SU-DHL-6 (cell line): ENCODE measurements at regions not wholly inside any gene's neighbourhood (a gene's known extent, or its start where the extent isn't known, plus 50 kb on each side); places are given as distances from the start of the nearest gene placed in this dataset.

Experiments
- H2AFZ ChIP-seq: fragments of 200-600 bp; sonication (generic); 2 replicates; pipeline ENCODE4 v1.6.1; 2014; ENCODE audit warnings: low read depth, mild to moderate bottlenecking, moderate library complexity, mixed read lengths, antibody characterized with exemption, low read length; ENCODE audit not compliant: severe bottlenecking
- H3F3A ChIP-seq: fragments of 200-600 bp; shearing (Covaris generic); 2 replicates; pipeline ENCODE4 v1.6.0; 2016; ENCODE audit warnings: antibody characterized with exemption, mild to moderate bottlenecking; ENCODE audit not compliant: insufficient read depth
- H3K27ac ChIP-seq: fragments of 200-600 bp; sonication (generic); 2 replicates; pipeline ENCODE4 v1.5.1; 2016; ENCODE audit warnings: low read depth, mild to moderate bottlenecking, low read length, moderate library complexity, mixed read lengths
- H3K27me3 ChIP-seq: fragments of 200-600 bp; sonication (generic), shearing (Covaris generic); 2 replicates; pipeline ENCODE4 v1.6.0; 2014; ENCODE audit warnings: mild to moderate bottlenecking, low read length
- H3K36me3 ChIP-seq: fragments of 200-600 bp; sonication (generic); 2 replicates; pipeline ENCODE4 v1.6.1; 2014; ENCODE audit warnings: mild to moderate bottlenecking, low read length, mixed read lengths
- H3K4me2 ChIP-seq: fragments of 300-600, 200-600 bp; shearing (Covaris generic), sonication (generic); 2 replicates; pipeline ENCODE4 v1.6.0; 2014; ENCODE audit warnings: low read length, low read depth, mild to moderate bottlenecking; ENCODE audit not compliant: poor library complexity, severe bottlenecking
- H3K4me3 ChIP-seq: fragments of 200-600 bp; sonication (generic); 2 replicates; pipeline ENCODE4 v1.5.1; 2014; ENCODE audit warnings: antibody characterized with exemption, low read length, mild to moderate bottlenecking, mixed read lengths; ENCODE audit not compliant: insufficient read depth, poor library complexity, severe bottlenecking
- H3K79me2 ChIP-seq: fragments of 200-600 bp; sonication (generic); 2 replicates; pipeline ENCODE4 v1.6.1; 2014; ENCODE audit warnings: mild to moderate bottlenecking, low read length, moderate library complexity; ENCODE audit not compliant: insufficient read depth
- H3K9ac ChIP-seq: fragments of 200-600 bp; sonication (generic); 2 replicates; pipeline ENCODE4 v1.7.0; 2014; ENCODE audit warnings: mild to moderate bottlenecking, low read length
- H3K9me2 ChIP-seq: fragments of 200-600 bp; sonication (generic); replicated peaks from 2 replicates; pipeline ENCODE4 v1.6.1; 2014; ENCODE audit warnings: low read length; ENCODE audit not compliant: insufficient read depth
- H3K9me3 ChIP-seq: fragments of 200-600 bp; sonication (generic); 2 replicates; pipeline ENCODE4 v1.6.1; 2014; ENCODE audit warnings: low read length, mixed read lengths; ENCODE audit not compliant: insufficient read depth
- H4K20me1 ChIP-seq: fragments of 200-600 bp; sonication (generic); 2 replicates; pipeline ENCODE4 v1.6.1; 2014; ENCODE audit warnings: low read depth, mild to moderate bottlenecking, antibody characterized with exemption, low read length, moderate library complexity, mixed read lengths
- EZH2phosphoT487 ChIP-seq: fragments of 200-600 bp; sonication (generic), shearing (Covaris generic); conservative IDR thresholded peaks from 2 replicates; pipeline ENCODE4 v1.6.1; 2018; ENCODE audit warnings: mild to moderate bottlenecking, antibody characterized with exemption, low read length, moderate library complexity, mixed read lengths

GRCh38 chr20:20763650-20764049 lies 51.2 kb upstream of the RALGAPA2 start:
- H4K20me1 ChIP-seq, result no peaks in the 10 kb centered on the region
- H3K36me3 ChIP-seq, result no peaks in the 10 kb centered on the region
- H3K9me3 ChIP-seq, result no peaks in the 10 kb centered on the region
- no peaks in the 10 kb centered on the region for H3K27me3 ChIP-seq
- H2AFZ ChIP-seq, result no peak overlapping the region
- H3K4me2 ChIP-seq, result no peak overlapping the region
- H3K9ac ChIP-seq, result no peak overlapping the region
- H3K27ac ChIP-seq, result no peak overlapping the region
- no peak for TF ChIP-seq EZH2phosphoT487
- H3K4me3 ChIP-seq, result no peak overlapping the region
- no peaks in the 10 kb centered on the region for H3F3A ChIP-seq
- H3K79me2 ChIP-seq, result no peaks in the 10 kb centered on the region
- H3K9me2 ChIP-seq, result no peaks in the 10 kb centered on the region
